ENCODE measurements at regions not wholly inside any gene's neighbourhood (a gene's known extent, or its start where the extent isn't known, plus 50 kb on each side); places are given as distances from the start of the nearest gene placed in this dataset.

- Histone ChIP-seq H3K79me1 (ENCODE audit: low read depth, low read length) (no peaks in the 10 kb centered on the region), H2BK120ac (replicated peaks; ENCODE audit: low read depth, low read length) (no peak overlapping the region), H3K9ac (replicated peaks in 1 of 4; ENCODE audit: extremely low read depth in 1 of 4, low read depth in 3 of 4, low read length in 3 of 4) (no peak overlapping the region), H3K18ac (ENCODE audit: extremely low read depth, low read length) (no peak overlapping the region), H3K79me2 (ENCODE audit: control insufficient read depth in 1 of 2, insufficient read depth in 2 of 2, low read length in 2 of 2) (no peaks in the 10 kb centered on the region), H3K27ac (ENCODE audit: low read depth, low read length) (no peak overlapping the region), H3K56ac (replicated peaks; ENCODE audit: insufficient read length, low read depth, low read length) (no peak overlapping the region), H3K23ac (ENCODE audit: insufficient read length) (no peak overlapping the region), H2BK20ac (ENCODE audit: low read length) (no peak overlapping the region), H3K14ac (ENCODE audit: insufficient read length) (no peak overlapping the region), H2BK12ac (ENCODE audit: low read depth, low read length) (no peak overlapping the region), H2BK15ac (ENCODE audit: low read length) (no peak overlapping the region), H4K5ac (ENCODE audit: insufficient read length, low read depth, low read length) (no peak overlapping the region), H3K23me2 (ENCODE audit: low read depth, low read length) (peaks cover 4% of the 10 kb centered on the region; the same call in 1 of the 2 replicates), H4K91ac (replicated peaks; ENCODE audit: insufficient read length, low read length) (no peak overlapping the region), H4K8ac (ENCODE audit: extremely low read depth, insufficient read depth, low read length) (no peak overlapping the region), H2AFZ (ENCODE audit: low read length) (no peak overlapping the region), H2AK5ac (ENCODE audit: low read depth, low read length) (no peak overlapping the region), H4K20me1 (replicated peaks in 1 of 2; ENCODE audit: control insufficient read depth in 1 of 2, insufficient read depth in 2 of 2, low read length in 2 of 2) (peaks cover 0 to 2% of the 10 kb centered on the region in 2 experiments), H3K4me1 (replicated peaks in 1 of 4; ENCODE audit: control insufficient read depth in 3 of 4, insufficient read depth in 4 of 4, low read length in 3 of 4) (no peaks in the 10 kb centered on the region; a peak in 1 of 7 replicates), H3K9me3 (ENCODE audit: insufficient read depth in 2 of 2, low read depth in 1 of 2, low read length in 1 of 2) (no peaks in the 10 kb centered on the region), H3K4ac (replicated peaks; ENCODE audit: insufficient read length, low read depth, low read length) (no peak overlapping the region), H3K4me3 (ENCODE audit: extremely low read depth in 1 of 4, insufficient read depth in 2 of 4, low read depth in 3 of 4, low read length in 4 of 4) (no peak overlapping the region), H2BK5ac (ENCODE audit: low read depth, low read length) (no peak overlapping the region), H3K4me2 (ENCODE audit: insufficient read depth in 1 of 2, low read depth in 2 of 2, low read length in 2 of 2) (no peak overlapping the region), H3K36me3 (ENCODE audit: control insufficient read depth in 2 of 4, insufficient read depth in 4 of 4, low read length in 3 of 4) (no peaks in the 10 kb centered on the region), H3K27me3 (replicated peaks in 1 of 4; ENCODE audit: control insufficient read depth in 3 of 4, extremely low read depth in 1 of 4, insufficient read depth in 3 of 4, low read length in 3 of 4) (no peaks in the 10 kb centered on the region)
- FAIRE-seq: no peak
- ChIA-PET POLR2A (ENCODE audit: partially characterized antibody) (no interaction called here), CTCF (ENCODE audit: partially characterized antibody) (interaction anchor here (0.8 kb wide), 1 partner anchor 52 kb away, joined by 4 read pairs; no protein-coding TSS in a partner anchor)
- WGBS, 2 experiments (ENCODE audit: extremely low coverage in 1 of 2, insufficient coverage in 1 of 2, insufficient read length in 1 of 2, insufficient replicate concordance in 2 of 2, low coverage in 1 of 2, low lambda C conversion rate in 2 of 2, missing lambda C conversion rate in 1 of 2): 93% methylated on average over 2 of the region's 2 CpGs; no CpG with 5 or more reads in 1 of the 2 experiments
- DNase-seq (ENCODE audit: low read depth in 1 of 2, low spot score in 2 of 2): no peak
- no peak for TF ChIP-seq BACH1 (IDR thresholded peaks at IDR 0.05; ENCODE audit: low read length)
- TF ChIP-seq NRF1 (IDR thresholded peaks at IDR 0.05; ENCODE audit: low read depth, low read length): no peak
- no peak for TF ChIP-seq CREB1 (IDR thresholded peaks at IDR 0.05)
- TF ChIP-seq CTCF (IDR thresholded peaks at IDR 0.05; ENCODE audit: control extremely low read depth in 1 of 3, insufficient read depth in 1 of 3, low read depth in 1 of 3, low read length in 3 of 3): no peak
These were observed 256.6 kb downstream of the CYRIA start for GRCh38 chr2:16409006-16409390.

Data from H1 (cell line).